HG03521 (cell line): ENCODE measurements at regions not wholly inside any gene's neighbourhood (a gene's known extent, or its start where the extent isn't known, plus 50 kb on each side); places are given as distances from the start of the nearest gene placed in this dataset.

Experiments
- ATAC-seq: cut with Tn5 transposase; IDR thresholded peaks from one replicate; pipeline ENCODE4 v1.9.1; 2021; ENCODE audit warnings: mild to moderate bottlenecking, moderate library complexity; ENCODE audit not compliant: unreplicated experiment

DNA sequence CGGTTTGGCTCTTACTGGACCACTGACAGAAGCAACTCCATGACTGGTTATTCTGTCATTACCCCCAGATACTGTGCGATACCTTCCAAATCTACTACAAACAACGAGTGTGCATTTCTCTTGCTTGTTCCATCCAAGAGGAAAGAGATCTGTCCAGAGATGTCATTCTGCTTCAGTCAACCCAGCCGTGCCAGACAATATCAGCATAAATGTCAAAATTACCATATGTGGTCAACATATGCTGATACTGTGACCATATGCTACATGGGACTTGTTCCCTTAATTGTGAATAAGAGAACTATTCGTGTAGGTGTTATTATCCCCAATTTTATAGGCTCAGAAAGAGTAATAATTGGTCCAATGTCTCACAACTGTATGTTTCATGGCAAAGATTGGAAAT lies 143.2 kb upstream of the PRSS1 start:
- ATAC-seq: no peak

DNA sequence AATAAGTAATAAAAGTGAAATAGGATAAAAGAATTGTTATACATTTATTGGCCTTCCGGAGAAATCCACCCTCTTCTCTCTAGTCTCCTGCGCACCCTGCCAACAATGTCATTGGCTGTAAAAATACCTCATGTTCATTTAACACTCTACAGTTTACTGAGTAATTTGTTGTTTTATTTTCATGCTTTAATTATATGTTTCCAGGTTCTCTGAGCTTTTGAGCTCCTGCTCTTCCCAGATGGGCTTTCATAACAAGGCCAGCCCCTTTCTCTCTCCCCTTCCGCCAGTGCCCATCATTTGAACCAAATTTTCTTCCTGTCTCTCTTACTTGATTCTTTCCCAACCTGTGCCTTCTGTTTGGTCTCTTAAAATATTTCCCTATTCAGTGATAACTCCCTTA lies 144.6 kb upstream of the PRSS1 start:
- no peak for ATAC-seq

DNA sequence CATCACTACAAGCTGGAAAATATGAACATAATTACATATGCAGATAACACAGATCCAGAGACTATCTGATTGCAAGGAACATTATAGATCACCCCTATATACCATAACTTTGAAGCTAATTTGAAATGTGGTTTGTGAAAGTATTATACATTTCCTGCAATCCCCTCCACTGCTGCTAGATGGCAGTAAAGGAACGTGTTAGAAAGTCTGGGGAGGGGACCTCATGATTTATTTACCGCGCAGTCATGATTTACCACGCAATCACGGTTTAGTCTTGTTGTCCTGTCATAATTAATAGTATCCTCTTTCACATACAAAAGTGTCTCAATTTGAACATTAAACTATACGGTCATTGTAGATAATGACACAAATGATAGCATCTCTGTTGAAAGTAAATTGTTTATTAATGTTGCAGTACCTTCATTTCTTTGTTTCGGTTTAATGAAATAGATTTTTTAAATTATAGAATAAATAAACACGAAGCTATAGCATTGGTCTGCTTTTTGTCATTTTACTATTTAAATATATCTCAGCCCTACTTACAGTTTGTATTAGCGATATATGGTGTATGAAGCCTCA lies 145.3 kb upstream of the PRSS1 start:
- no peak for ATAC-seq

DNA sequence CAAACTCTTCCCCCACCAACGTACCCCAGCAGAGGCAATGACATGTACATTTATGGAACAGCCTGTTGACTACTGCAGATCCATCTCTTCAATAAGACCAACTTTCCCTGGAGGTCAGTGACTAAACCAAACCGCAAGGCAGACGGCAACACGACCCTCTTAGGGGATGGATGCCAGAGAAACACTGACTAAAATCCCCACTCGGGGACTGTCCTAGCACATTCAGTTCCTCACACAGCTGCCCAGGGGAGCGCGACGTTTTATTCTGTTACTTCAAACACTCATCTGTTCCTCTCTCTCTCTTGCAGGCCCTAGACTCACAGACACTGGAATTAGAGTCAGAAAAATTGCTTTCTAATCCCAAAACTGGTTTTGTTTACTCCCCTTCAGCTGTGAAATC lies 146.5 kb upstream of the PRSS1 start:
- ATAC-seq: no peak

DNA sequence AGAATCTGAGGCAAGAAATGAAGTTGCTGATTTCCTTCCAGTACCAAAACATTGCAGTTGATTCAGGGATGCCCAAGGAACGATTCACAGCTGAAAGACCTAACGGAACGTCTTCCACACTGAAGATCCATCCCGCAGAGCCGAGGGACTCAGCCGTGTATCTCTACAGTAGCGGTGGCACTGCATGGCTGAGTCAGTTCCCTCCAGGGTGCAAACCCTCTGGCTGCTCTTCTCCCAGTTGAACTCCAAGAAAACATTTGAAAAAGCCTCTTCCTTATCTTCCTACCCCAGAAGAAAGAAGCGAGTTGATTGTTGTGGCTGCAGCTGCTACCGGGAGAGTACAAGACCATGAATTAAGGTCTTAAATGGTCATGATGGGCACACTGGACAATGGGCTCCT lies 147.1 kb upstream of the PRSS1 start:
- no peak for ATAC-seq

DNA sequence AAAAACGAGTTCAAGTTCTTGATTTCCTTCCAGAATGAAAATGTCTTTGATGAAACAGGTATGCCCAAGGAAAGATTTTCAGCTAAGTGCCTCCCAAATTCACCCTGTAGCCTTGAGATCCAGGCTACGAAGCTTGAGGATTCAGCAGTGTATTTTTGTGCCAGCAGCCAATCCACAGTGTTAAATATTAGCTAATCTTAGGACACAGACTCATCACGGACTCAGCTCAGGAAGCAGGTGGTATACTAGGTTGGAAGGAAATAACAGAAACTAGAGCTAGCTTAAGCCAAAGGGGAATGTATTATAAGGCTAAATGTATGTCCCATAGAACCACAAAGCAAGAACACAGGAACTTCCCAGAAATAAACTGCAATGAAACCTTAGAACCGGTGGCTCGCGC lies 151.0 kb upstream of the PRSS1 start:
- no peak for ATAC-seq

DNA sequence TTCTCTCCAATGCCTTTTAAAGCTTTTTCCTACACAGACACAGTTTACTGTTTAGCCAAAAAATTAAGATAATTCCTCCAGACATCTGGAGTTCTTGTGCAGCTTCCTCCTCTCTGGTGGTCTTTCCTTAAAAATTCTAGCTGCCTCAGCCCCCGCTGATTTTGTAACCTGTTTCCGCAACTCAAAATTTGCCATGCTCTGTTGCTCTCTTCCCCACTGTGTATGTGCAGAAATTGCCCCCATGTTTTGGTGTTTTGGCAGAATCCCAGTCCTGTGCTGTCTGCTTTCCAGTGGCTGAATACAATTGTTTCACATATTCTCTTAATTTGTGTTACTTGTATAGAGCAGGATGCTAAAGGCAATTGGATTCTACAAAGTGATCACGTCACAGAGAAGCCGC lies 151.7 kb upstream of the PRSS1 start:
- no peak for ATAC-seq

DNA sequence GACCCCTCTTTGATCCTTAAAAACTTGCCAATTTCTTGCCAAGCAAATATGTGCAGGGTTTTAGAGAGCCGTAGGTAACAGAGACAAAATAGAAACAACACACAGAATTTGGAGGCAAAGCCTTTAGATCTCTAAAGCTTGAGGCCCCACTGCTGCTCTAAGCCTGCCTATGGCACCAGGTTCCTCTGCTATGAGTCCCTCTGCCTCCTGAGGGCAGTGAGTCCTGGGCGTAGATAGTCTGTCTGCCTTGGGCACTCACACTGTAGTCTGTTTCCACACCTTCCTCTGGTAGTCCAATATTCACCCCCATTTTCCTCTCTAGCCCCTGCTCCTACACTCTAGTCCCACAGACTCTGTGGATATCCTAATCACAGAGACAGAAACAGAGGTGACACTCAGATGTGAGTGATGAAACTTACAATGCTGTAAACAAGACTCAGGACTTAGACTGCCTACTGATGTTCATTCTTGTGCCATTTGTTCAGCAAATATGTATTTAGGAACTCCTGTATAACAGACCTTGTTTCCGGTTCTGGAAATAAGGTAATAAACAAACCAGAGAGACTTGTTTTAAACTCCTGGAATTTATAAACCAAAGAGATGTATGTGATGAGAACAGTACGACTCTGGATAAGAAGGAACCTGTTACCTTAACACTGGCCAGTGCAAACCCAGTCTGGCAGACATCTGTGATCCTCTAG lies 153.3 kb upstream of the PRSS1 start:
- ATAC-seq: no peak

DNA sequence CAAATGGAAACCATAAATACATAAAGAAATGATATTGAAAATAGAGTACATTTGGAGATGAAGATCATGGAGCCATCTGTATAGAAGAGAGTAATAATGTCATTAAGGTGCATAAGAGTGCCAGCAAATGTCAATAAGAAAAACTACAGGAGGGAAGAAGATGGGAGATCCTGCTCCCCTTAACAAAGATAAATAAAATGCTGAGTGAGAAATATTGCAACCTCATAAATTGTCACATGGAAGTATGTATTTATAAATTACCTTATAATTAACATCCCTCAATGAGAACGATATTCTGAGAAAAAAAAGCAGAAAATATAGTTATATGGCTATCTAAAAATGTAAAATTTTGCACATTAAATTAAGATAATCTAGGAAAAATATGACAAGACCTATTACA lies 155.2 kb upstream of the PRSS1 start:
- no peak for ATAC-seq

DNA sequence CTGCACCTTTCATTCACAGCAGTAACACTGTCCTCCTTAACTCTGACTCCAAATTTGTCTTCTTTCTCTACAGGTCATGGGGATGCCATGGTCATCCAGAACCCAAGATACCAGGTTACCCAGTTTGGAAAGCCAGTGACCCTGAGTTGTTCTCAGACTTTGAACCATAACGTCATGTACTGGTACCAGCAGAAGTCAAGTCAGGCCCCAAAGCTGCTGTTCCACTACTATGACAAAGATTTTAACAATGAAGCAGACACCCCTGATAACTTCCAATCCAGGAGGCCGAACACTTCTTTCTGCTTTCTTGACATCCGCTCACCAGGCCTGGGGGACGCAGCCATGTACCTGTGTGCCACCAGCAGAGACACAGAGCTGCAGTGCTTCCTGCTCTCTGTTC lies 156.2 kb upstream of the PRSS1 start:
- ATAC-seq: no peak

DNA sequence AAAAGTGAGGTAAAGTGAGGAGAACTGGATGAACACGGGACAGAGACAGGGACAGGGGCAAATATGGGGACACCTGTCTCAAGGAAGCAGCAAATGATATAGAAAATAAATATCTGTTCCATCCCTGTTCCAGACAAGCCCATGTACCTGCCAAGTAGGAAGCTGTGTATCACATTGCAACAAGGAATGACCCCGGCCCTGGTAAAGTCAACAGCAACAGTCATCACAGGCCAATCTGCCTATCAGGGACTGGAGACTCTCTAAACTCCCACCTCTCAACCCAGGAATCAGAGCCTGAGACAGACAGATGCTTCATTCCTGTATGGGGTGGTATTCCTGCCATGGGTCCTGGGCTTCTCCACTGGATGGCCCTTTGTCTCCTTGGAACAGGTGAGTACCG lies 156.6 kb upstream of the PRSS1 start:
- ATAC-seq: no peak

DNA sequence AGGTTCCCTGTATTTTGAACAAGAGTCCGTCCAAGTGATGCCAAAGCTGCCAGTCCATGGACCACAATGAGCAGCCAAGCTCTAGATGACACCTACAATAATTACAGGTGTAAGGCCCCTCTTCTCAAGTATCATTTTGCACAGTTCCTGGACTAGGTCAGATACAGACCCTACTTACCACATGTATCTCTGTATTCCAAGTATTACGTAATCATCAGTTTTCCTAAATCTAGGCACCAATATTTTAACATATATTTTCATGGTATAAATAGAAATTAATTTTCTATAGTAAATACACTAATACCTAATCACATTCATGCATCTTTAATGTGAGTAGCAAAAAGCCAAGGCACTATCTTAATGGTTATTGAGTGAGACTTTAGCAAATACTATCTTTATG lies 157.0 kb upstream of the PRSS1 start:
- no peak for ATAC-seq

DNA sequence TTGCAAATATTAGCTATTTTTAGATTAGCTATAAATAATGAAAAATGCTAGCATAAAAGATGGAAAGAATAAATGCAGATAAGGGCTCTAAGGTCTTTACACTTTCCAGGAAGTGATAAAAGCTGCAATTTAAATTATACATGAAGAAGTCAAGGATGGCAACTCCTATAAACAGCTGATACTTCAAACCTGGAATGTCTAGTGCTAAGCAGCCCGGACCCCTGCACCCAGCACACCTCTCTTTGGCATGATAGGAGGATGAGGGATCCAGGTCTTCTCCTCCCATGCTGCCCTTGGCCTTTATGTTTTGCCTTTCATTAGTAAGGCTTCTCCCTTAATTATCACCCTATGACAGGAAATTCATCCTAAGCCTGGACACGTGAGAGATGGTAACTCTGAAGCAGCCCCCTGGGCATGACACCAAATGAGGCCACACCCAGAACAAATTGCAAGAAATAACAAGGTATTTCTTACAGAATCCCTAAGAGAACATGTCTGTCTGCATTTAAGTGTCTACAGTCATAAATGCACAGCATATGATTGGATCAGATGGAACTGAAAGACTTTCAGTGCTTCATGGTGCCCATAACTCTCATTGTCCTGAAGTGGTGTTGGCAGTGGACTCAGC lies 158.3 kb upstream of the PRSS1 start:
- no peak for ATAC-seq

DNA sequence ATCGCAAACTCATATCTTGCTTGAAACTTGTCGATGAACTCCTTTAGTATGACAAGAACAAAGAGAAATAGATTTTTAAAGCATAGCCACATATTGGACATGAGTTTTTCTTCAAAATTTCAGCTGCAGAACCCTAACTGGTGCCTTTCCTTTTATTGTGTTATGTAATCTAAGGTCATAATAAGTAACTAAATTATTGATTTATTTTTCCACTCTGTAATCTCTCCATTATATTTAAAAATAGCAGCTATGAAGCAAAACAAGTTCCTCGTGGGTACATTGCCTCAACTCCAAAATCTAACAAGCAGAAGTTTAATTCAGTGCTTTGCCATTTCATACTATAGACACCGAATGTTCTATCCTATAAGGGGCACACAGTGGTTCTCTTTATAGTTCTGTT lies 159.2 kb upstream of the PRSS1 start:
- ATAC-seq: no peak

DNA sequence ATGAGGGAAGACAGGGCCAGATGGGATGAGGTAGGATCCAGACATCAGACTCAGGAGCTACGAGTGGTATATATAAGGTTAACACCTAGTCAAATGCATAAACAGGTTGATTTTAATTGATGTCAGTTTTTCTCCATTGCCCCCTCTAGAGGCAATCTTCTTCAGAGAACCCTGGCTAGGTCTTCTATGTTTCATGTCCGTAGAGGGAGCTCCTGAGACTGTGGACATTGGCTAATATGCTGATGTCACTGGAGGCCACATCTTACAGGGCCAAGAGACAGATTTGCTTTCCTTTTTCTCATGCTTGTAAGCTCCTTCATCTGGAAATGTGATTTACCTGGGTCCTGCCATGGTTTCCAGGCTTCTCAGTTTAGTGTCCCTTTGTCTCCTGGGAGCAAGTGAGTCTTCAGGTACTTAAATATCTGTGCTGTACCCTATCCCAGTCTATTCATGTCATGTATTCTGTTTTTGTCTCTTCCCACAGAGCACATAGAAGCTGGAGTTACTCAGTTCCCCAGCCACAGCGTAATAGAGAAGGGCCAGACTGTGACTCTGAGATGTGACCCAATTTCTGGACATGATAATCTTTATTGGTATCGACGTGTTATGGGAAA lies 161.6 kb upstream of the PRSS1 start:
- ATAC-seq: peak; percentile 73

DNA sequence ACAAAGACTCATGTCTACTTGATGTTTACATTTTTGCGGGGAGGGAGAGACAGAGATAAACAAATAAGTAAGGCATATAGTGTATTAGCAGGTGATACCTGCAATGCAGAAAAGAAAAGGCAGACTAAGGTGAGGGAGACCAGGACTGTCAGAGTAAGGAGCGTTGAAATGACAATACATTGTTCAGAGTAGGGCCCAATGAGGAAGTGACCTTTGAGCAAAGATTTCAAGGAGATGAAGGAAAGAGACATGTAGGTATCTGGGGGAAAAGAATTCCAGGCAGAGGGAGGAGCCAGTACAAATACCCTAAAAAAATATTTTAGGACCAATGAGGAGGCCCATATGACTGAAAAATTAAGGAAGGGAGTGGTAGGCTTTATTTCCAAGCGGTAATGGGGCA lies 162.7 kb upstream of the PRSS1 start:
- no peak for ATAC-seq

DNA sequence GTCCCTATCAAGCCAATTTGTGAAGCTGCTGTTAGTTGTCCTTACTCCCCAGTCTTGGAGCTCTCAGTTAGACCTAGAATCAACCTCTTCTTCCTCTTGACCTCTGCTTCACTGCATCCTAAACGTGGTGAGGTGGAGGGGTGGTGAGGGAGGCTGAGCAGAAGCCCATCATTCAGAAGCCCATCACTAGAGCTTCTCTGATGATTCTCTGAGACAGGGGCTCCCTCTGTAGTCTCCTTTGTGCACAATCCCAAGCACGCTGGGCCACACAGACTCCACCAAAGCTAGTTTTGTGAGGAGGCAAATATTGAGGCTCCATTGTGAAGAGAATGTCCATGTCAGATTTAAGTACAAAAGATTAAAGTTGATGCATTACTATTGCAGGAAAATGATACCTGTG lies 163.8 kb upstream of the PRSS1 start:
- no peak for ATAC-seq

DNA sequence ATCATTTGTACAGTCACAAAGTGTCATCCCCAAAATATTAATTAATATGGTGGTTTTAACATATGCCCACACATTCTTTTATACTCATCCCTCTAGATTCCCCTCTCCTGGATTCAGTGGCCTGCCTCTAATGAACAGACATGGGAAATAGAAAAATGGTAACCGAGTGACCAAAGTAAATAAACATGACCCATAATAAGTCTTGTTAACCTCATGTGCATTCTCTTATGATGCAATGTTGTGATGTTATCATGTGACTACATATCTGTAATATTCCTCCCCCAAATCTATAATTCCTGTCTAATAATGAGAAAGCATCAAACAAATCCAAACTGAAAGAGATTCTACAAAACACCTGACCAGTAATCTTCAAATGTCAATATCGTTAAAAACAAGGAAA lies 164.5 kb upstream of the PRSS1 start:
- no peak for ATAC-seq

DNA sequence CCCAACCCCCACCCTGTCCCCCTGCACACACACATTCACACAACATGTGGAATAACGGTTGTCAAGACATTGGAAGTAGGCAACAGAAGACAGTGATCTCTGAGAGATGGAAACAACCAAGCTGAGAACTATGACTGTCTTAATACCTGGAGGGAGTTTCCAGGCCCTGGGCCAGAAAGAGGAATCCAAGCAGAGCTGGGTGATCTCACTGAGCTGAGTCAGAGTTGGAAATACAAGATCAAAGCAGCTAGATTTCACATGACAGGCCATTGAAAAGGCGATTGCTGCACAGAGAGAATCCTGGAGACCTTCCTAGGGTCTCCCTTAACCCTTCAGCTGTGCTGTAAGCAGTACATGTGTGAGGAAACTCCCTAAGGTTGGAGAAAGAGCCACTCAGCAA lies 165.8 kb upstream of the PRSS1 start:
- ATAC-seq: peak; percentile 58

DNA sequence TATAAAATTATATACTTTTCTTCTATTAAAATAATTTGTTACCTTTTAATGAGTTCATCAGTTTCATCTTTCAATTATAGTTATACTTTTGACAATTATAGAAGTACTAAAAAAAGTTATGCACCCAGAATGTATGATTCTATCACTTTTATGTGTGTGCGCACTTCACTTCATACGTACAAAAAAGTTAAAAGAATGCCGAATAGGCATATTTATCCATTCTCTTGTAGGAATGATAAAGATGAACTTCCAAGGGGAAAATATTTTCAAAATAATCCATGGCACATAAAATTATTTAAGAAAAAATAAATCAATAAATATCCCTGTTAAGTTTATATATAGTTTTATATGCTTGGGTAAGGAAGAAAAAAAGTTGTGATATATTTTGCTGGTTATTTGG lies 166.9 kb upstream of the PRSS1 start:
- no peak for ATAC-seq

DNA sequence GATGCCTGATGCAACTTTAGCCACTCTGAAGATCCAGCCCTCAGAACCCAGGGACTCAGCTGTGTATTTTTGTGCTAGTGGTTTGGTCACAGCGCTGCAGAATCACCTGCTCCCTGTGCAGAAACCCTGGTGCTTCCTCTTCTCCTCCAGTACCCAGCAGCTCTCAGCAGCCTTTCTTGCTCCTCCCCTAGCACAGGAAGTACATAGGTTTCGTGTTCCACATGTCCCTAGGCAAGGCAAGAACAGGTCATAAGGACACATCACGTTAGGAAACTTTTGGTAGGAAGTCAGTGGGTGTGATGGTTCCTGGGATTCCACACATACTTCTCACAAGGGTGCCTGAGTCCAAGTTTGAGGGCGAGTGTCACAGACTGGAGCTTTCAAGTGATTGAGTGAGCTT lies 167.9 kb upstream of the PRSS1 start:
- ATAC-seq: peak; percentile 67

DNA sequence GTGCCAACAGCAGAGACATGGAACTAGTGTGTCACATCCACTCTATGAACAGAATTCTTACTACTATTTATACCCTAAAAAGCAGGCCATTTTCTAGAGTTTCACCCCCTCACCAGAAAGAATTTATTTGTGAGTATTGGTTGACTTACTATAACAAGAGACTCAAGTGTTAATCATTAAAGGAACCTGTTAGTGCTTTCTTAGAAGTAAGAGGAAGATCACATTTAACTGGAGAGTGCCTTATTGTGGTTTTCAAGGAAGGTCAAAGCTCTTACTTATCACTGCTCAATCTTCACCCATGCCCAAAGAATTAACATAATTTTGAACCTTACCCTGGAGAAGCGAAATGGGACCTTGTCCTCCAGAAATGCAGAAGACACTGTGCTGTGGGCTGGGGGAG lies 169.3 kb upstream of the PRSS1 start:
- no peak for ATAC-seq
